ENCODE measurements at regions not wholly inside any gene's neighbourhood (a gene's known extent, or its start where the extent isn't known, plus 50 kb on each side); places are given as distances from the start of the nearest gene placed in this dataset.

DNA sequence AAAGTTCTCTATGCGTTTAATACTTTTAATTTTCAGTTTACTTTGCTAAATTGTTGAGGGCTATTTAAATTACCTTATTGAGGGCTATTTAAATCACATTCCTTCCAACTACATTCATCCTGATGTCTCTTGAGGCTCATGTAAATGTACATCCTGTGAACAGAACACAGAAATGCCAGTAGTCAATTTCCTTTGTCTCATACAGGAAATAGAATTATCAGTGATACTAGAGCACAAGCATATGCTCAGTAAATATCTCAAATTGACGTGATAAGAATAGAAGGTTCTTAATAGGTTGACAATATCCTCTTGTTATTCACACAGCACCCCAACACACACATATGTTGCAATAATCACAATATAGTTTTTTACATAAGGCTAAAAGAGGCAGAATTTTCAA, 449.0 kb downstream of the CYLC2 start:
- no peaks in the 10 kb centered on the region for H3K36me3 ChIP-seq
- H3K9me3 ChIP-seq: no peaks in the 10 kb centered on the region
- intact Hi-C loops (cut with DNase I; ENCODE audit: low total_unique reads): no loop called here
- H3K27me3 ChIP-seq: no peaks in the 10 kb centered on the region
- no peak overlapping the region for H3K4me3 ChIP-seq
- DNase-seq: no peak
- TF ChIP-seq, protein P1, sequence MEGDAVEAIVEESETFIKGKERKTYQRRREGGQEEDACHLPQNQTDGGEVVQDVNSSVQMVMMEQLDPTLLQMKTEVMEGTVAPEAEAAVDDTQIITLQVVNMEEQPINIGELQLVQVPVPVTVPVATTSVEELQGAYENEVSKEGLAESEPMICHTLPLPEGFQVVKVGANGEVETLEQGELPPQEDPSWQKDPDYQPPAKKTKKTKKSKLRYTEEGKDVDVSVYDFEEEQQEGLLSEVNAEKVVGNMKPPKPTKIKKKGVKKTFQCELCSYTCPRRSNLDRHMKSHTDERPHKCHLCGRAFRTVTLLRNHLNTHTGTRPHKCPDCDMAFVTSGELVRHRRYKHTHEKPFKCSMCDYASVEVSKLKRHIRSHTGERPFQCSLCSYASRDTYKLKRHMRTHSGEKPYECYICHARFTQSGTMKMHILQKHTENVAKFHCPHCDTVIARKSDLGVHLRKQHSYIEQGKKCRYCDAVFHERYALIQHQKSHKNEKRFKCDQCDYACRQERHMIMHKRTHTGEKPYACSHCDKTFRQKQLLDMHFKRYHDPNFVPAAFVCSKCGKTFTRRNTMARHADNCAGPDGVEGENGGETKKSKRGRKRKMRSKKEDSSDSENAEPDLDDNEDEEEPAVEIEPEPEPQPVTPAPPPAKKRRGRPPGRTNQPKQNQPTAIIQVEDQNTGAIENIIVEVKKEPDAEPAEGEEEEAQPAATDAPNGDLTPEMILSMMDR (IDR thresholded peaks at IDR 0.05): no peak
- TF ChIP-seq POLR2A (IDR thresholded peaks at IDR 0.05): no peak
- H3K4me1 ChIP-seq: no peaks in the 10 kb centered on the region
- H3K27ac ChIP-seq: no peak overlapping the region

DNA sequence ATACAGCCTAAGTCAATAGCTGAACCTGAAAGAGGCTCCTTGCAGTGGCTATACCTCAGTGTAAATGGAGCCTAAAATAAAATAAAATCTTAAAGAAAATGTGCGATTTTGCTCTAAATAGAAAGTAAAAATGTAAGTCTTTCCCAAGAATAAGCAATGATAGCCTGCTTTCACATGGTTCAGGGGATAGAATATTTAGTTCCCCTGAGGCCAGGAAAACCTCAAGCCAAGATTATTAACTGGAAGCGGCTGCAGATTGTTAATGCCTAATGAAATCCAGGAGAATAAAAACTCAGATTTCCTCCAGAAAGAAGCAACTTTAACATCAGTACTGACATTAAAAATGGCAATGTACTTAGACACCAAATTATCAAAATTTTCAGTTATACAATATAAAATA, 463.7 kb downstream of the CYLC2 start:
- Histone ChIP-seq H3K36me3 (no peaks in the 10 kb centered on the region), H3K4me1 (no peaks in the 10 kb centered on the region), H3K27ac (no peak overlapping the region), H3K4me3 (no peak overlapping the region), H3K9me3 (no peaks in the 10 kb centered on the region), H3K27me3 (no peaks in the 10 kb centered on the region)
- no peak for DNase-seq
- no peak for TF ChIP-seq POLR2A (IDR thresholded peaks at IDR 0.05)
- TF ChIP-seq, protein P1 (IDR thresholded peaks at IDR 0.05): no peak
- intact Hi-C loops (cut with DNase I; ENCODE audit: low total_unique reads): no loop called here

DNA sequence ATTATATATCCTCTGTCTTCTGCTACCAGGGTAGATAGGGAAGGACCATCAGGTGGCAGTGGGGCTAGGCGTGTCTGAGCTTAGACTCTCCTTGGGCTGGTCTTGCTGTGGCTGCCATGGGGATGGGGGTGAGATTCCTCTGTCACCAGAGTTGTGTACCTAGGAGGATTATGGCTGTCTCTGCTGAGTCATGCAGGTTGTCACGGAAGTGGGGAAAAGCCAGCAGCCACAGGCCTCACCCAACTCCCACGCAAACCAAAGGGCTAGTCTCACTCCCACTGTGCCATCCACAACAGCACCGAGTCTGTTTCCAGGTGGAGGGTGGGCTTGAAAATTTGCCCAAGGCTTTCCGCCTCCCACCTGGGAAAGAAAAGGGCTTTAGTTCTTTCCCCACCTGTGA, 476.1 kb downstream of the CYLC2 start:
- H3K27ac ChIP-seq: no peak overlapping the region
- no peak for TF ChIP-seq POLR2A (IDR thresholded peaks at IDR 0.05)
- TF ChIP-seq, protein P1 (IDR thresholded peaks at IDR 0.05): no peak
- no peak for DNase-seq
- intact Hi-C loops (cut with DNase I; ENCODE audit: low total_unique reads): no loop called here
- no peaks in the 10 kb centered on the region for H3K27me3 ChIP-seq
- no peaks in the 10 kb centered on the region for H3K36me3 ChIP-seq
- H3K4me1 ChIP-seq: no peaks in the 10 kb centered on the region
- no peak overlapping the region for H3K4me3 ChIP-seq
- H3K9me3 ChIP-seq: no peaks in the 10 kb centered on the region

DNA sequence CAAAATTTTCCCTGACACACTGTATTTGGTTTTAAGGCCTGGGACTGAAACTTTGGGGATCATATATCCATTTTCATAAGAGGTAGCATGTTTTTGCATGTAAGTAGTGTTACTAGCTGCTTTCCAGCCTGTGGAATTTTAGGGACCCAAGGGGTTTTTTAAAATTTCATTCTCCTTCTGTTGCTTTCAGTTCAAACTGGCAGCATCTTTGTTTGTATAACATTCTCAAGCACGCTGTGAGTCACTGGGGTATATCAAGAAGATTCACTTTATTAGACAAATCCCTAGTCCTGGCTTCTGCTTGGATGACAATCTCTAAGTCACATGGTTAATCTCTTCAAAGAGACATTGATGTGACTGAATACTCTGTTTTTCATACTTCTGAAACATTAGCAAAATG, 479.0 kb downstream of the CYLC2 start:
- Histone ChIP-seq H3K27ac (no peak overlapping the region), H3K9me3 (no peaks in the 10 kb centered on the region), H3K27me3 (no peaks in the 10 kb centered on the region), H3K36me3 (no peaks in the 10 kb centered on the region), H3K4me3 (no peak overlapping the region), H3K4me1 (no peaks in the 10 kb centered on the region)
- intact Hi-C loops (cut with DNase I; ENCODE audit: low total_unique reads): no loop called here
- TF ChIP-seq, protein P1 (IDR thresholded peaks at IDR 0.05): no peak
- TF ChIP-seq POLR2A (IDR thresholded peaks at IDR 0.05): no peak
- no peak for DNase-seq

DNA sequence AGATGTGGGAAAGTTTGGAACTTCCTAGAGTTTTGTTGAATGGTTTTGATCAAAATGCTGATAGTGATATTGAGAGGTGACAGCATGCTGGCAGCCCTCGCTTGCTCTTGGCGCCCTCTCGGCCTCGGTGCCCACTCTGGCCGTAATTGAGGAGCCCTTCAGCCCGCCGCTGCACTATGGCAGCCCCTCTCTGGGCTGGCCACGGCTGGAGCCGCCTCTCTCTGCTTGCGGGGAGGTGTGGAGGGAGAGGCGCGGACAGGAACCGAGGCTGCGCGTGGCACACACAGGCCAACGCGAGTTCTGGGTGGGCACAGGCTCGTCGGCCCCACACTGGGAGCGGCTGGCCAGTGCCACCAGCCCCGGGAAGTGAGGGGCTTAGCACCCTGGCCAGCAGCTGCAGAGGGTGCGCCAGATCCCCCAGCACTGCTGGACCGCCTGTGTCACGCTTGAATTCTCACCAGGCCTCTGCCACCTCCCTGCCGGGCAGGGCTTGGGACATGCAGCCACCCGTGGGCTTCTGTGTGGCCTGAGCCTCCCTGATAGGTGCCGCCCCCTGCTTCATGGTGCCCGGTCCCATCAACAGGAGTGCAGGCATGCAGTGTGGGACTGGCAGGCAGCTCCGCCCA, 488.5 kb downstream of the CYLC2 start:
- no peak overlapping the region for H3K4me3 ChIP-seq
- no peaks in the 10 kb centered on the region for H3K4me1 ChIP-seq
- intact Hi-C loops (cut with DNase I; ENCODE audit: low total_unique reads): no loop called here
- H3K27ac ChIP-seq: no peak overlapping the region
- no peak for DNase-seq
- no peaks in the 10 kb centered on the region for H3K27me3 ChIP-seq
- no peaks in the 10 kb centered on the region for H3K36me3 ChIP-seq
- H3K9me3 ChIP-seq: no peaks in the 10 kb centered on the region
- no peak for TF ChIP-seq POLR2A (IDR thresholded peaks at IDR 0.05)
- TF ChIP-seq, protein P1 (IDR thresholded peaks at IDR 0.05): no peak
